ENCODE measurements at regions not wholly inside any gene's neighbourhood (a gene's known extent, or its start where the extent isn't known, plus 50 kb on each side); places are given as distances from the start of the nearest gene placed in this dataset.

- TF ChIP-seq FOSL1 (IDR thresholded peaks at IDR 0.05; ENCODE audit: insufficient read depth, low read depth, low read length): no peak
- no peak for TF ChIP-seq TAF1 (IDR thresholded peaks at IDR 0.05; ENCODE audit: low read depth, low read length)
- no peak for TF ChIP-seq RNF2 (IDR thresholded peaks at IDR 0.05; ENCODE audit: borderline replicate concordance, low read depth, low read length, missing control alignments, poor library complexity, severe bottlenecking)
- no peak for TF ChIP-seq BRCA1 (IDR thresholded peaks at IDR 0.05; ENCODE audit: low read depth, low read length)
- no peak for TF ChIP-seq EZH2 (IDR thresholded peaks at IDR 0.05; ENCODE audit: low read depth, low read length, severe bottlenecking)
- no peak for TF ChIP-seq SRF (IDR thresholded peaks at IDR 0.05; ENCODE audit: low read depth, low read length)
Measured at GRCh38 chr5:110347781-110348180, 378.7 kb downstream of the TMEM232 start (continued).
